Vagina (tissue), 2 donors: ENCODE measurements at regions not wholly inside any gene's neighbourhood (a gene's known extent, or its start where the extent isn't known, plus 50 kb on each side); places are given as distances from the start of the nearest gene placed in this dataset.

Experiments
- DNase-seq, 2 donors: peaks; one replicate each; pipeline ENCODE4 v3.0.0-alpha.2; 2017; ENCODE audit errors: extremely low spot score in 2 of 2
- H3K27ac ChIP-seq: fragments of 200-600 bp; sonication (generic); one replicate; pipeline ENCODE4 v1.5.1; 2019
- H3K27me3 ChIP-seq: fragments of 200-600 bp; sonication (generic); one replicate; pipeline ENCODE4 v1.5.1; 2019
- H3K36me3 ChIP-seq, 2 donors: fragments of 200-600 bp; sonication (generic); one replicate each; pipeline ENCODE4 v1.5.1; 2017 to 2019
- H3K4me1 ChIP-seq: fragments of 200-600 bp; sonication (generic); one replicate; pipeline ENCODE4 v1.5.1; 2019
- H3K4me3 ChIP-seq, 2 donors: fragments of 200-600 bp; sonication (generic); 1 replicate in 1 of 2; 2 replicates in 1 of 2; pipeline ENCODE4 v1.5.1; 2016 to 2019
- H3K9me3 ChIP-seq: fragments of 200-600 bp; sonication (generic); one replicate; pipeline ENCODE4 v1.5.1; 2019
- POLR2A ChIP-seq, 2 donors: fragments of 450-650 bp; IDR thresholded peaks; one replicate each; pipeline ENCODE4 v1.6.1; 2017; ENCODE audit warnings: antibody characterized with exemption in 2 of 2, mild to moderate bottlenecking in 2 of 2, moderate library complexity in 2 of 2
- POLR2AphosphoS5 ChIP-seq, 2 donors: sonication (generic); formaldehyde crosslinking; IDR thresholded peaks; one replicate each; pipeline ENCODE4 v1.9.0; 2017; ENCODE audit warnings: antibody characterized with exemption in 2 of 2, mild to moderate bottlenecking in 2 of 2, low read depth in 1 of 2; ENCODE audit not compliant: insufficient read depth in 1 of 2
- intact Hi-C: fragments of 100-400 bp; cut with DNase I; formaldehyde crosslinking; loops from one replicate; pipeline ENCODE4 v1.15.1; 2023
- TF ChIP-seq, protein P1 (sequence below), 3 experiments: fragments of 450-650 bp in 2 of 3; fragments of 200-600 bp in 1 of 3; sonication (generic) in 1 of 3; IDR thresholded peaks; one replicate each; pipeline ENCODE4 v1.5.1; 2017 to 2019; ENCODE audit warnings: antibody characterized with exemption in 3 of 3, mild to moderate bottlenecking in 2 of 3, moderate library complexity in 2 of 3

DNA sequence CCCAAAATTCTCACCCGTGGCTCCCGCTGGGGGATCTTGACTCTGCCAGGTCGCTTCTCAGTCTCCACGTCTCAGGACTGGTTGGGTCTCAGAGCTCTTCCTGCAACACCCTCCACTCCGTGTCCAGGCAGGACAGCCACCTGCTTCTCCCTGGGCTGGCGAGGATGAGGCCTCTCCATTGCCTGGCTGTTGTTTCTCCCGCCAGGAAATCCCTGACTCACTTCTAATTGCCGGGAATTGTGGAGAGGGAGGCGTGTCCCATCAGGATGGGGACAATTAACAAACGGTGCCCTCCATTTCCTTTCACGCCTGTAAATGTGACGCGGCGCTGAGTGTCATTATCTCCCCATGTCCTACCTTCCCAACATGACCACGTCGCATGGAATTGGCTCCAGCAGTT, 204.5 kb downstream of the RBFOX3 start:
- Histone ChIP-seq H3K9me3 (no peaks in the 10 kb centered on the region), H3K4me3 (no peak overlapping the region), H3K36me3 (no peaks in the 10 kb centered on the region), H3K27ac (no peak overlapping the region), H3K4me1 (no peaks in the 10 kb centered on the region), H3K27me3 (no peaks in the 10 kb centered on the region)
- DNase-seq = no peak
- TF ChIP-seq, protein P1, sequence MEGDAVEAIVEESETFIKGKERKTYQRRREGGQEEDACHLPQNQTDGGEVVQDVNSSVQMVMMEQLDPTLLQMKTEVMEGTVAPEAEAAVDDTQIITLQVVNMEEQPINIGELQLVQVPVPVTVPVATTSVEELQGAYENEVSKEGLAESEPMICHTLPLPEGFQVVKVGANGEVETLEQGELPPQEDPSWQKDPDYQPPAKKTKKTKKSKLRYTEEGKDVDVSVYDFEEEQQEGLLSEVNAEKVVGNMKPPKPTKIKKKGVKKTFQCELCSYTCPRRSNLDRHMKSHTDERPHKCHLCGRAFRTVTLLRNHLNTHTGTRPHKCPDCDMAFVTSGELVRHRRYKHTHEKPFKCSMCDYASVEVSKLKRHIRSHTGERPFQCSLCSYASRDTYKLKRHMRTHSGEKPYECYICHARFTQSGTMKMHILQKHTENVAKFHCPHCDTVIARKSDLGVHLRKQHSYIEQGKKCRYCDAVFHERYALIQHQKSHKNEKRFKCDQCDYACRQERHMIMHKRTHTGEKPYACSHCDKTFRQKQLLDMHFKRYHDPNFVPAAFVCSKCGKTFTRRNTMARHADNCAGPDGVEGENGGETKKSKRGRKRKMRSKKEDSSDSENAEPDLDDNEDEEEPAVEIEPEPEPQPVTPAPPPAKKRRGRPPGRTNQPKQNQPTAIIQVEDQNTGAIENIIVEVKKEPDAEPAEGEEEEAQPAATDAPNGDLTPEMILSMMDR (IDR thresholded peaks at IDR 0.05) = no peak
- TF ChIP-seq POLR2A (IDR thresholded peaks at IDR 0.05) (no peak), POLR2AphosphoS5 (IDR thresholded peaks at IDR 0.05; ENCODE audit: insufficient read depth in 1 of 2, low read depth in 1 of 2) (no peak)
- intact Hi-C loops = no loop called here

DNA sequence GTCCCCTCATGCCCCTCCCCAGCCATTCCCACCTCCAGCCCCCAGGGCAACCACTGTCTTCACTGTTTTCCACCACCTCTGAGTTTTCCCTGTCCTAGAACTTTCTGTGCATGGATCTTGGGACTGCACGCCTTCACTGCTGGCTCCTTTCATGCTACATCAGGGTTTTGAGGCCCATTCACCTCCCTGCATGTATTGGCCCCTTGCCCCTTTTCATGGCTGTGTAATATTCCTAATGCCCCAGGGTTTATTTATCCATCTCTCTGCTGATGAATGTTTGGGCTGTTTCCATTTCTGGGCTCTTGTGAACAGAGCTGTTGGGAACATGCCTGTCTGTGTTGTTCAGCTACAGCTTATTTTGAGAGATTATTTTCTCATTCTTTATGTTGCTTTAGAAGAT, 205.0 kb downstream of the RBFOX3 start:
- Histone ChIP-seq H3K27me3 (no peaks in the 10 kb centered on the region), H3K27ac (no peak overlapping the region), H3K4me3 (no peak overlapping the region), H3K4me1 (no peaks in the 10 kb centered on the region), H3K9me3 (no peaks in the 10 kb centered on the region), H3K36me3 (no peaks in the 10 kb centered on the region)
- no peak for DNase-seq
- no peak for TF ChIP-seq POLR2A (IDR thresholded peaks at IDR 0.05)
- no peak for TF ChIP-seq POLR2AphosphoS5 (IDR thresholded peaks at IDR 0.05; ENCODE audit: insufficient read depth in 1 of 2, low read depth in 1 of 2)
- TF ChIP-seq, protein P1 (IDR thresholded peaks at IDR 0.05) = no peak
- intact Hi-C loops = no loop called here

DNA sequence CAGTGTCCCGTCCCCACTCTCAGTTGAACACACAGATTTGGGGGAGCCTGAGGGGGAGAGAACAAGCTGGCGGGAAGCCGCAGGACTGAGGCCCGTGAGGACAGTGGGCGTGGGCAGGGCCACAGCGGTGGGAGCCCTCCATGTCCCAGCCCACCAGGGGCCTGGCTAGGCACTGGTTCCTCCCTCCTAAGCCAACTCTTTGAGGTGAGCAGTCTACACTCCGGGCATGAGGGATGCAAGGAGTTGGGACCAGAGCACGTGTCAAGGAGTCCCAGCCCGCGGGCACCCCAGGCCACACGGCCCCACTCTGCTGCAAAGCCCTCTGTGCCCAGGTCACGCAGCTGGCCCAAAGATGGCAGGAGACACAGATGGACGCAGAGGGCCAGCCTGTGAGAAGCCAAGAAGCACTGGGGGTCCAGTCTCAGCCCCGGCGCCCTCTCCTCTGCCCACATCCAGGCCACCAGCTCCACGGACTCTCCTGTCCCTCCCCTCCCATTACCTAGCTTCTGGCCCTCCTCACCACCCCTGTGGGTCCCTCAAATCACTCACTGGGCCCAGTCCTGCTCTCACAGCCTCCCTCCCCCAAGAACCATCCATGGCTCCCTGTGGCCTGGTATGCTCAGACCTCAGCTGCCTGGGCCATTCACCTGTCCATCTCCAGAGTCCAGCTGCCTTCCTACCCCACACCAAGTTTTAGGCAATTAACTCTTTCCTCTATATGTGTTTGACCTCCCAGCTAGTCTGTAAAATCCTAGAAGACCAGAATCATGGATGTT, 206.5 kb downstream of the RBFOX3 start:
- no peaks in the 10 kb centered on the region for H3K9me3 ChIP-seq
- no peak overlapping the region for H3K4me3 ChIP-seq
- H3K27me3 ChIP-seq = no peaks in the 10 kb centered on the region
- no peaks in the 10 kb centered on the region for H3K36me3 ChIP-seq
- no peak for DNase-seq
- no peaks in the 10 kb centered on the region for H3K4me1 ChIP-seq
- no peak overlapping the region for H3K27ac ChIP-seq
- intact Hi-C loops = no loop called here
- TF ChIP-seq, protein P1 (IDR thresholded peaks at IDR 0.05) = no peak
- TF ChIP-seq POLR2A (IDR thresholded peaks at IDR 0.05) (no peak), POLR2AphosphoS5 (IDR thresholded peaks at IDR 0.05; ENCODE audit: insufficient read depth in 1 of 2, low read depth in 1 of 2) (no peak)

DNA sequence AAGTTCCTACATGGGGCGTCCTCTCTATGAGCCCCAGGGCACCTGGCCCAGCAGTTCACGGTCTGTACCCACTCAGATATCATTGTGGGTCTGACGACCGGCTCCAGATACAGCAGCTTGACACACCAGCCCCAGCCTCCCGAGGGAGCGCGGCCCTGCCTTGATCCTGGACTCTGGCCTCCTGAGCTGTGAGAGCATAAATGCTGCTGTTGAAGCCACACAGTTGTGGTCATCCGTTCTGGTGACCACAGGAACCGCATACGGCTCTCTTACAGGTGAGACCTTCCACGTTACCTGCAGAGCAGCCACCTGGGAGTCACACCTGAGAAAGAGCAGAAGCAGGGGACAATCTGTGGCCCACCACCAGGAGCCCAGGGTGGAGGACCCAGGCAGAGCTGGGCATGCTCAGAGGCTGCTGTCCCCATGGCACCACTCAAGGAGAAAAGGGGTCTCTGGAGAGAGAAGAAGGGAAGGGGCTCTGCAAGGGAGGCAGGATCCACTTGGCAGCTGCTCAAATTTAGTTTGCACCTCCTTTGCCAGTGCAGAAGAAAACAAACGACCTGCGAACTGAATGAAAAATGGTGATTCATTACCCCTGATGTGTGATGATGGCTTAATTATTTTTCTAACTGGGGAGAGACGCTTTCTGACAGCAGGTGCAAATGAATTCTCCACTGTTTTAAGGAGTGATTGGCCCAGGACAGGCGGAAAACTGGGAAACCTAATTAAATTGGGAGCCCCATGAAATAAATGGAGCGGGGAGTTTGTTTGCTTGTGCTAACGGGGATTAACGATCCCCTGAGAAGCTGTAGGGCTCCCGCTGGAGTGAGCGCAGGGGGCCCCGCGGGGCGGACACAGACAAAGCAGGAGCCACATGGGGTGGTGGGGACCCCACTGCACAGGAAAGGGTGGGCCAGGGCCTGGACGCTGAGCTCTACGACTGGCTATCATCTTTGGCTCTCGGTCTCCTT, 208.9 kb downstream of the RBFOX3 start:
- intact Hi-C loops = no loop called here
- Histone ChIP-seq H3K4me3 (no peak overlapping the region), H3K36me3 (no peaks in the 10 kb centered on the region), H3K9me3 (no peaks in the 10 kb centered on the region), H3K27ac (no peak overlapping the region), H3K27me3 (no peaks in the 10 kb centered on the region), H3K4me1 (no peaks in the 10 kb centered on the region)
- TF ChIP-seq, protein P1 (IDR thresholded peaks at IDR 0.05) = no peak
- TF ChIP-seq POLR2AphosphoS5 (IDR thresholded peaks at IDR 0.05; ENCODE audit: insufficient read depth in 1 of 2, low read depth in 1 of 2) (no peak), POLR2A (IDR thresholded peaks at IDR 0.05) (no peak)
- DNase-seq = no peak
